ENCODE measurements at regions not wholly inside any gene's neighbourhood (a gene's known extent, or its start where the extent isn't known, plus 50 kb on each side); places are given as distances from the start of the nearest gene placed in this dataset.

DNA sequence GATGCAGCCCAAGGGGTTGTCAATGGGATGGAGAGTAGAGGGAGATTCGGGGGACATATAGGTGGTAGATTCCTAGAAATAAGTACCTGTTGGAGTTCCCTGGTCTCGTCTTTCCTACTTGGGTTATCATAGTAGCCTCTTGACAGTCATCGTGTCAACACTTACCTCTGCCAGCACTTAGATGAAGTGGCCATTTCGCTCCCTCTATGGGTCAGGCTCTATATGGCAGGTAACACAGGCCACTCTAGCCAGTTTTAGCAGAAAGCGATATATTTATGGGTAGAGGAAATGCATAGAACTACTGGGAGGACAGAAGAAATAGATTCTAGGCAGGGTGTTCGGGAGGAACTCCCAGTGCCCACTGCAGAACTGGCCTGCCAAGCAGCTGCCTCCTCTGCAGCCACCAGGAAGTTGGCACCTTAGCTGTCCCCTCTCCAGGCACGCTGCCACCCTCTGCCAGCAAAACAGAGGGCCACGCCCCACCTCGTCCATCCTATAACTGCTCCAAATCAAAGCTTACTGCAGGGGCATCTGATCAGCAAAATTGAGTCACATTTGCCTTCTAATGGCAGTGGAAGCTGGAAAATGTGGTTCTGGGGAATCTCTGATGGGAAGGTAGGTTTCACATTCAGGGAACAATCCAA lies 181.3 kb downstream of the INSIG2 start:
- no peaks in the 10 kb centered on the region for H3K27me3 ChIP-seq (ENCODE audit: insufficient read depth, low read length)

GRCh38 chr2:118268268-118268667 lies 180.0 kb downstream of the INSIG2 start:
- no peaks in the 10 kb centered on the region for H3K36me3 ChIP-seq (ENCODE audit: insufficient read depth, low read length)
- no peaks in the 10 kb centered on the region for H3K4me1 ChIP-seq (ENCODE audit: insufficient read depth, low read length)
- no peak overlapping the region for H3K27ac ChIP-seq (ENCODE audit: low read depth, low read length)
- H3K4me2 ChIP-seq (ENCODE audit: insufficient read depth, low read length) = no peak overlapping the region
- no peaks in the 10 kb centered on the region for H3K79me2 ChIP-seq (ENCODE audit: insufficient read depth, low read length)
- no peak for DNase-seq (ENCODE audit: insufficient read length, low spot score, missing footprints)
- TF ChIP-seq CTCF (IDR thresholded peaks at IDR 0.05; ENCODE audit: extremely low read depth, low read depth, low read length) = no peak
- H3K27me3 ChIP-seq (ENCODE audit: insufficient read depth, low read length) = no peaks in the 10 kb centered on the region
- H4K20me1 ChIP-seq (ENCODE audit: insufficient read depth, low read length) = no peaks in the 10 kb centered on the region
- H2AFZ ChIP-seq (ENCODE audit: low read length) = no peak overlapping the region
- no peak overlapping the region for H3K4me3 ChIP-seq (ENCODE audit: insufficient read depth, low read length)
- no peaks in the 10 kb centered on the region for H3K9me3 ChIP-seq (ENCODE audit: low read depth, low read length)

More for the DNA sequence above, 181.3 kb downstream of the INSIG2 start:
- H3K4me1 ChIP-seq (ENCODE audit: insufficient read depth, low read length) = no peaks in the 10 kb centered on the region
- no peak overlapping the region for H2AFZ ChIP-seq (ENCODE audit: low read length)
- no peaks in the 10 kb centered on the region for H3K9me3 ChIP-seq (ENCODE audit: low read depth, low read length)
- no peaks in the 10 kb centered on the region for H4K20me1 ChIP-seq (ENCODE audit: insufficient read depth, low read length)
- no peak overlapping the region for H3K4me2 ChIP-seq (ENCODE audit: insufficient read depth, low read length)
- peak; percentile 18 for TF ChIP-seq CTCF (IDR thresholded peaks at IDR 0.05; ENCODE audit: extremely low read depth, low read depth, low read length)
- no peak for DNase-seq (ENCODE audit: insufficient read length, low spot score, missing footprints)
- no peak overlapping the region for H3K4me3 ChIP-seq (ENCODE audit: insufficient read depth, low read length)
- H3K36me3 ChIP-seq (ENCODE audit: insufficient read depth, low read length) = no peaks in the 10 kb centered on the region
- no peak overlapping the region for H3K27ac ChIP-seq (ENCODE audit: low read depth, low read length)
- no peaks in the 10 kb centered on the region for H3K79me2 ChIP-seq (ENCODE audit: insufficient read depth, low read length)

DNA sequence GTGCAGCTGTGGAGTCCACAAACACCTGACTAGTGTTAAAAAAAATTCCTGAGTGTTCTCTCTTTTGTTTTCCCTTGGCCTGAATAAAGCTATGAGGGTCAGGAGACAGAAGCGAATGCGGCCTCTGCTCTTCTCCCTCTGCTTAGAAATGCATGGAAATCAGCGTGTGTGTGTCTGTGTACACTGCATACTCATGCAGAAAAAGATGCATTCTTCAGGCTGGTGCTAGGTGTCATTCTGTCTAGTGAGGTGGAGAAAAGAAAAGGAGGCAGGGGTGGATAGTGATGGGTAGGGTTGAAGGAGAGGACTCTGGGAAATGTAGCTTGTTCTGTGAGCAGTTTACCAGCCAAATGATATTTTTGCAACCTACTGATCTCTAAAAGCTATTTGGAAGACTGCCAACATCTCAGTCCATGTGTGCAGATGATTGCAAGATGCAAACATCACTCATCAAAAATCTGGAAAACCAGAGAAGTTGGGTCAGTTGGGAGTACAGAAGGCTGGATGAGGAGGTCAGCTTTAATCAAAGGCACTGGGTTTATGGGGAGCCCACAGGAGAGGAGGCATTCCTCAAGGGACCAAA lies 177.7 kb downstream of the INSIG2 start:
- H3K27me3 ChIP-seq (ENCODE audit: insufficient read depth, low read length) = no peaks in the 10 kb centered on the region
- no peak overlapping the region for H3K27ac ChIP-seq (ENCODE audit: low read depth, low read length)
- H3K9me3 ChIP-seq (ENCODE audit: low read depth, low read length) = no peaks in the 10 kb centered on the region
- H3K79me2 ChIP-seq (ENCODE audit: insufficient read depth, low read length) = no peaks in the 10 kb centered on the region
- H4K20me1 ChIP-seq (ENCODE audit: insufficient read depth, low read length) = no peaks in the 10 kb centered on the region
- no peak overlapping the region for H2AFZ ChIP-seq (ENCODE audit: low read length)
- DNase-seq (ENCODE audit: insufficient read length, low spot score, missing footprints) = peak; percentile 72
- no peaks in the 10 kb centered on the region for H3K36me3 ChIP-seq (ENCODE audit: insufficient read depth, low read length)
- no peak overlapping the region for H3K4me2 ChIP-seq (ENCODE audit: insufficient read depth, low read length)
- H3K4me1 ChIP-seq (ENCODE audit: insufficient read depth, low read length) = no peaks in the 10 kb centered on the region
- no peak for TF ChIP-seq CTCF (IDR thresholded peaks at IDR 0.05; ENCODE audit: extremely low read depth, low read depth, low read length)
- H3K4me3 ChIP-seq (ENCODE audit: insufficient read depth, low read length) = no peak overlapping the region

- no peaks in the 10 kb centered on the region for H3K4me1 ChIP-seq (ENCODE audit: insufficient read depth, low read length)
- no peak for TF ChIP-seq CTCF (IDR thresholded peaks at IDR 0.05; ENCODE audit: extremely low read depth, low read depth, low read length)
- no peaks in the 10 kb centered on the region for H4K20me1 ChIP-seq (ENCODE audit: insufficient read depth, low read length)
- no peak for DNase-seq (ENCODE audit: insufficient read length, low spot score, missing footprints)
- H3K36me3 ChIP-seq (ENCODE audit: insufficient read depth, low read length) = no peaks in the 10 kb centered on the region
- no peak overlapping the region for H3K4me3 ChIP-seq (ENCODE audit: insufficient read depth, low read length)
- H3K27ac ChIP-seq (ENCODE audit: low read depth, low read length) = no peak overlapping the region
- no peaks in the 10 kb centered on the region for H3K27me3 ChIP-seq (ENCODE audit: insufficient read depth, low read length)
- H3K9me3 ChIP-seq (ENCODE audit: low read depth, low read length) = no peaks in the 10 kb centered on the region
- H3K4me2 ChIP-seq (ENCODE audit: insufficient read depth, low read length) = no peak overlapping the region
- H3K79me2 ChIP-seq (ENCODE audit: insufficient read depth, low read length) = no peaks in the 10 kb centered on the region
- no peak overlapping the region for H2AFZ ChIP-seq (ENCODE audit: low read length)
These were observed 176.1 kb downstream of the INSIG2 start for GRCh38 chr2:118264232-118264990.
